ENCODE measurements at regions not wholly inside any gene's neighbourhood (a gene's known extent, or its start where the extent isn't known, plus 50 kb on each side); places are given as distances from the start of the nearest gene placed in this dataset.
"Not testable (repeated sequence)": the region's sequence is repeated elsewhere in the genome, so short reads cannot be mapped to it uniquely, and the experiment has no call there.

DNA sequence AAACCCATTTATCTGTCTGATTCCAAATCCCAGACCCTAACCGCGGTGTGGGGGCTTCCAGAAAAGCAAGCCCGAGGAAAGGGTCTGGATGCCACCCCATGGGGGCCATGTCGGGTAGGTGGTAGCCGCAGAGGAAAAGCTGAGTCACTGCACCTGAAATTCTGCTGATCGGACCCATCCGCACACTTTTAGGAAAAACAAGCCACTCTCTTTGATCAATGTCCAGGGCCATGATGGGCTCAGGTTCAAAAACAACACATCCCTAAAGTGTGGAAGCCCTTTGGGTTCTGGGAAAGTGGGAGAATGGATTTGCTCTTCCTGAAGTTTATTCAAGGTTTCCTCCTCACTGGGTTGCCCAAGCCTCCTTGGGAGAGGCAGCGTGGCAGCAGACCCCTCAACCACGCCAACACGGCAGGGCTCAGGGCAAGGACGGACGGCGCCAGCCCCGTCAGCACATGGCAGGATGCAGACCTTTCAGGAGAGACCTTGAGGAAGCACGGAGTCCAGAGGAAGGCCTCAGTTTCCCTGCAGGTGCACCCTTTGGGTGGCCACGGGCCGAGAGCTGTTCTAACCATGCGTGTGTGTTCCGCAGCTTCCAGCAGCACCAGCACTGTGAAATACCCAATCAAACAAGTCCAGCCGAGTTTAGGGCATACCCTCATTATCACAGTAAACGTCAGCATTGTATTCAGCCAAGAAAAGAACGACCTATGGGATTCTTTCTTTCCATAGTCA lies 367.0 kb downstream of the FOXL1 start:
- no peak for DNase-seq

DNA sequence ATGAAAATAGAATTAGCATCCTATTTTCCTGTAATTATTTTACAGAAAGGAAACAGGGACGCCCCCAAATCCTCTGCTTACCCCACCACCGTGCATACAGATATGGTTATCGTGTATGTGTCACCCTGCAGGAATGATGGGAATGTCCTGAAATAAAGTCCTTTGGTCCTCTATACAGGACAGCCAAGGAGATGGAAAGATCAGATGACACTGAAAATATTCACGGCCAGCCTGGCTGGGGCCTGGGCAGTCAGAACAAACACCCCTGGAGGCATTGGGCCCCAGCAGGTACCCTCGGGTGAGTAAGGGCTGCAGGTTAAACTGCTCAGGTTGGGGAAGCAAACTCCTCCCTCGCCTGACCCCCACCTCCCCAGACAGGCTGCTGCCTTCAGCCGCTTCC lies 368.0 kb downstream of the FOXL1 start:
- no peak for DNase-seq

DNA sequence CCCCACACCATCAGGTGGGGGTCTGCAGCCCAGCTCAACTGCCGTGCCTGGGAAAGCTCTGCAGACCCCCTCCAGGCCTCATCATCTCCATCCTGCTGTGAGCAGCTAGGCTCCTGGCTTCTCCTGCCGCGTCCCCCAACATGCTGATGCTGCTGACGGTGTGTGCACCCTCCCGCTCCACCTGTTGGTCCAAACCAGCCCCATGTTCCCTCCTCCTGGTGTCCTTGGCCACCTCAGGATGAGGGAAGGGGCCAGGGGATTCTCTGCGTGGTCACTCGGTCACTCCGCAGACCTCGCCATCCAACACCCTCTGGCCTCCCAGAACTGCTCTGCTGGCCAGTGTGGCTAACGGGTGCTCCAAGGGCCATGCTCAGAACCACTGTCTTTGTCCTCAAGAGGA lies 368.6 kb downstream of the FOXL1 start:
- no peak for DNase-seq

DNA sequence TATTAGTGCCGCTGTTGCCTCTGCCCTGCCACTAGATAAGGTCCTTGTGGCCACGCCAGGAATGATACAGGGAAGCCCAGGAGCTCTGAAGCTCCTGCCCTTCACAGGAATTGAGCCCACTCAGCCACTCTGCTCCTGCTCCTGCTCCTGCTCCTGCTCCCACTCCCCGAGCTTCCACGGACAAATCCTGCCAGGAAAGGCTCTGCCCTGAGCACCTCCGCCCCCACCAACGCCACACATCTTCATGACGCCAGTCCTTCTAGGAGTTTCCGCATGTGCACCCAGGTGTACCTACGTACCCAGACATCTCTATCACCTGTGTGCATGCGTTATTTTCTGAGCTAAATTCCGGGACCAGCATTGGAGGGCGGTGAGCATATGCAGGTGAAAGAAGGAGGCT lies 369.1 kb downstream of the C16orf95 start:
- DNase-seq: no peak

DNA sequence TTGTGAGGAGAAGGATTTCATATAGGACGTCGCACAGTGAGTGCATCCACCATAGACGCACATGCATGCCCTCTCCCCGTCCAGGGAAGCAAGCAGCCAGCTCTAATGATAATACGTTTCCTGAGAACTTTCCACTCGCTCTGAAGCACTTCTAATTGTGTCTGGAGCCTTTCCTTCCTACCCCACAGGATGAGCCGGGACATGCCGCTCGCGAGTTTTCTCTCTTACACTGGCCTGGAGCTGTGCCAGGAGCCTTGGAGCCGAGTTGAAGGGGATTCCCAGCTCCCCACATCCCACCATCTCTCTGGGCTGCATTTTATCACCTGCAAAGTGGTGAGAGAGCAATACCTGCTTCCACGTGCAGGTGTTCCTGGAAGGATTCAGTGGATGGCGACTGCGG lies 368.1 kb downstream of the C16orf95 start:
- no peak for DNase-seq

DNA sequence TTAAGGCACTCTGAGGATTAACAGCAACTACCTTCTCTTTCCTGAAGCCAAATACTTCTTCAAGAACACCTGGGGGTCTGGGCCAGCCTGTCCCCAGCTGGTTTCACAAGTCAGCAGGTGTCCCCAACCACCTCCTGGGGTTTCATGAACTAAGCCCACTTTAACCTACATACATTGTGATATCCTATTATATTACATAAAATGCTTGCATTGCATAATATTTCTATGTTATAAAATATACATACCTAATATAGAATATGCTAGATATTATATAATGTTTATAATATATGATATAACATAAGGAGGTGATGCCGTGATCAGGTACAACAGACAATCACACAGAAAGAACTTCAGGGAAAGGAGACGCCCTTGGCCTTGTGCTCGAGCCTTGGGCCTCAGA lies 367.6 kb downstream of the C16orf95 start:
- DNase-seq: no peak

DNA sequence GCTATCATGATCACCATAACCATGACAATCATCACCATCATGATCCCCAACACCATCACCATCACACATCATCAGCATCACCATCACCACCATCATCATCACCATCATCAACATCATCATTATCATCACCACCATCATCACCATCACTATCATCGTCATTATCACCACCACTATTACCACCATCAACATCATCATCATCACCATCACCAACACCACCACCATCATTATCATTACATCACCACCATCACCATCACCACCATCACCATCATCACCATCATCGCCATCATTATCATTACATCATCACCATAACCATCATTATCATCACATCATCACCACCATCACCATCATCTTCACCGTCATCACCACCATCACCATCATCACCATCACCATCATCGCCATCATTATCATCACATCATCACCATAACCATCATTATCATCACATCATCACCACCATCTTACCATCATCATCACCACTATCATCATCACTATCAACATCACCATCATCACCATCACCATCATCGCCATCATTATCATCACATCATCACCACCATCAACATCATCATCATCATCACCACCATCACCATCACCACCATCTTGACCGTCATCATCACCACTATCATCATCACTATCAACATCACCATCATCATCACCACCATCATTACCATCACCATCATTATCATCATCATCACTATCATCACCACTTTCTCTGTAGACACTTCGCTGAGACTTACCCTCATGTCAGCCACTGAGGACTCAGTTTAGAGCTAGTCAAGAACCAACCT lies 366.0 kb downstream of the C16orf95 start:
- no peak for DNase-seq

DNA sequence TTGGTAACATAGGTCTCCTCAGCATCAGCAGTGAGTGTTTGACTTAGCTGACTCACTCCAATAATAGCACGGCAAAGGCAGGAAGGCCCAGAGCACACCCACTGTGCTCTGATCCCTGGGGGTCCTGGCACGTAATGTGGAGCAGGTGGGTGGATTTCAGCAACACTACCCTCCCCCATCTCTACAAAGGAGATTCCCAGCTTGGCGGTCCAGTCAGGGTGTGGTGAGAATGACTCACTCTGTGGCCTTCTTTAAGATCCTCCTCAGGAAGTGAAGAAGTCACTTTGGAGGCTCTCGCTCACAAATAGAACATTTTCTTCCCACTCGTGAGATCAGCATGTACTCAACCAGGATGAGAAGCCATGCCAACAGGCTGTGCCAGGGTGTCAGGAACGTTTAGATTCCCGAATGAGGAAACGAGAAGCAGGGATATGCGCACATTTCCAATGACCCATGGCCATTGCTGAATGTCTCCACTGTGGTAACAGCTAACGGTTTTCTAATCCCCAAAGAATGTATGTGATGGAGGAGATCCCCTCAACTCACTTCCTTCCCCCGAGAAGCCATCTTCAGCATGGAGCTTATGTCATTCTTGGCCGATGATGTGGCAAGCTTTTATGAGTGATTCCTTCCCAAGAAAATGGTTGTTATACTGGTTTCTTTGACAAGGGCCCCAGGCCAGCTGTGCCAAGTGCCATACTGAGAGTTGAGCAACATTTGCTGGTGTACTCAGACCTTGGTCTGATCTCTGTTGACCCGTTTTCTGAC lies 365.2 kb downstream of the C16orf95 start:
- no peak for DNase-seq

DNA sequence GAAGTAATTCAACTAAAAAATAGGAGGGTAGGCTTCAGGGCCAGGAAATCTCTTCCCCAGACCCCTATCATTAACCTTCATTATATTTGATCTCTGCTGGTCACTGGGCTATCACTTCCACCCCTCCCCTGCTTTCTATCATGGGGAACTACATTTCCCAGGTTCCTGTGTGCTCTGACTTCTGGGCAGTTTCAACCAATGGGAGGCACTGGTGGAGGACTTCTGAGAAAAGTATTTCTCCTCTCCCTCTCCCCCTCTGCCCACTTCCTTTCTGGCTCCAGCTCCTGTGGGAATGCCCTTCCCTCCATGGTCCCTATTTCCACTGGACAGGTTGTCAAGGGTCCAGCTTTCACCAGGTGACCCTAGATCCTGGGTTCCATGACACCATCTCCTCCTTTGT lies 364.4 kb downstream of the C16orf95 start:
- no peak for DNase-seq

DNA sequence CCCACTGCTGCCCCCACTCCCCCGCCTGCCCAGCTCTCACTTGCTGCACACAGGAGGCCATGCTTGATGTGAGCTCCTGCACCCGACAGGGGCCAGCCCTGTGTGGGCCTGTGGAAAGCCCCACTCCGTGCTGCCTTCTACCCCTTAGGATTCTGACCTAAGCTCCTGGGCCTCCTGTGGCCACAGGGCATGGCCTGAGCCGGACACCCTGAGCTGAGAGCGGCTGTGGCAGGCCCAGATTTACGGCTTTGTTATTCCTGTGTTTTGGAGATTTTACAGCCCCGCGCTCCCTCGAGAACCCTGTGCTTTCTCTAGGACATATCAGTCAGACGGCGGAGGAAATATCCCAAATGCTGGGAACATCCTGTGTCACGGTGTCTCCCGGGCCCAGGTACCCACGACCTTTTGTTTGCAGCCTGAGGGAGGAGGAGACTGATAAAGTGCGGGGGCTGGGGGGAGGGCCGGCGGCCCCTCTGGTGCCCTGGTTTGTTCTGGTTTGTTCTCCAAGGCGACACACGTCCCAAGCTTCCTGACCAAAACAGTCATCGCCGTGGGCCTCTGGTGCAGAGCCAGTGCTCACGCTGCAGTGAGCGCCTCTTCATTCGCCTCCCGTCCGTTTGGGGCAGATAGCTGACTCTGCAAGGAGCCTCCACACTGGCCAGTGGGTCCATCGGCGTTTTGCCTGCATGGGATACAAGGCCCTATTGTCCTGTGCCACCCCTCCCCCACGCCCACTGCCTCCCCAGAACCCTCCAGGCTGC lies 363.4 kb downstream of the C16orf95 start:
- no peak for DNase-seq

DNA sequence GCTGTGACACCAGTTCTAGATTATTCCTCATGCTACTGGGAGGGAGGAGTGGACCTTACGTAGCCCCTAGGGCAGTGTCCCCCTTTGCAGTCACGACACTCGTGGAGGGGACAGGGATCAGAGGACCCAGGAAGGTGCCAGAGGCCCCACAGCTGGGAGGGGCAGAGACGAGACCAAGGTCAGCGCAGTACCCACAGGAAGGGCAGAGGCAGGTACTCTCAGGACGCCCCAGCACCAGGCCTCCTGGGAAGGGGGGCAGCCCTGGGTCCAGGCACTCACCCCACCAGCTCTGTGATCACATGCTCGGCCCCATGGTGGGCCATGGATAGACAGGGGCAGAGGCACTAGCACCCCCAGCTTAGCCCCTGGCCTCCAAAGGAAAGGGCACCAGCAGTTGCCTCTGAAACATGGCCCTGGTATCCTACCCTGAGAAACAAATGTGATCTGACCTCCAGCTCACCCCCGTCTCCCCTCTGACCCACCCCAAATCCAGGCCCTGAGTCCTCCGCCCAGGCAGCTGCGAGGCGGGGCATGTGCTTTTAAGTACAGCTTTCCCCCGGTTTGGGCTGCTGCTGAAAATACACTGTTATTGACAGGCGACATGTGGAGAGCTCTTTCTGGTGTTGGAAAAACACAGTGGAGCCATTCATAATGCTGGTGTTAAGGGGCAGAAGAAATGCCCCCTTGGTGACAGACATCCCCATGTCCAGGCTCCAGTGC lies 361.9 kb downstream of the C16orf95 start:
- no peak for DNase-seq

DNA sequence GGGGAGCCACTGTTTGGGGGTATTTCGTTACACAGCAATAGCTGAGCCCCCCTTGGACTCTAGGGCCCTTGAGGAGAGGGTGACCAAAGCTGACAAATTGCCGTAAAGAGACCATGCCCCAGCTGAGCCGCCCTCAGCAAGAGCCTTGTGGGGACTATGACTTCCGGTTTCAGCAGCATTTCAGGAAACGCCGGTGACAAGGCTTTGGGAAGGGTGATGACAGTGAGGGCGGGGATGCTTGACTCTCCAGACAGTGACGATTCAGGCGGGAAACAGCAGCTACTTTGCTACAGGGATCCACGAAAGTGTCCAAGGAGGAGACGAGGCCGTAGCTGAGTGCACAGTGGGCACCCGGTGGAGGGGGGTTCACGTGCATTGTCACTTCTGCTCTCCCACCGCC lies 360.8 kb downstream of the C16orf95 start:
- DNase-seq: no peak

DNA sequence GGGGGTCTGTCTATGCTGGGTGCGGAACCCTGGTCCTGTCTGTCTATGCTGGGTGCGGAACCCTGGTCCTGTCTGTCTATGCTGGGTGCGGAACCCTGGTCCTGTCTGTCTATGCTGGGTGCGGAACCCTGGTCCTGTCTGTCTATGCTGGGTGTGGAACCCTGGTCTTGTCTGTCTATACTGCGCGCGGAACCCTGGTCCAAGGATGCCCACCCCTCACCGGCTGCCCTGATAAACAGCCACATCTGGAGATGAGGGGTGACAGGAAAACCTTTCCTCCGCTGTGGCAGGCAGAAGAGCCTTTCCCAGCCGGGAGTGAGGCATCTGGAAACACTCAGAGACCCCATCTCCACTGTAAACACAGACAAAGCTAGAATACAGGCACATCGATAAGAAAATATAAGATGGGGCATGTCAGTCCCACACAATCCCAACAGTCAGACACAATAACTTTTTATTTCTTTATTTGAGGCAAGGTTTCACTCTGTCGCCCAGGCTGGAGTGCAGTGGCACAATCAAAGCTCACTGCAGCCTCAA lies 359.5 kb downstream of the C16orf95 start:
- DNase-seq: not testable (repeated sequence)

DNA sequence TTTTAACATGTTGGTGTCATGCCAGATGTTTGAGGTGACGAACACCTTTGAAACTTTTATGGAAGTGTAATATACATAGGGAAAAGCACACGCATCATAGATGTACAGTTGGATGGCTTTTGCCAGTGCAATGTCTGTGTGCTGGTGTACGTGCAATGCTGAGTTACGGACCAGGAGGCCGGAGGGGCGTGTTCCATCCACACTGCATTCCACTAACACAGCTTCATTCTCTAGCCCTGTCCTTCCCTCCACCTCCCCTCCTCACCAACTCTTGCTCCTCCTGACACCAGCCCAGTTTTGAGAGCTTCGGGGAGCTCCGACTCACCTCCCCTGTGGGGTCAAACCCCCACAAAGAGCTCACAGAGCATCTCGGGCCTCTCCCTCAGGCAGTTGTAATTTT lies 358.8 kb downstream of the C16orf95 start:
- no peak for DNase-seq

DNA sequence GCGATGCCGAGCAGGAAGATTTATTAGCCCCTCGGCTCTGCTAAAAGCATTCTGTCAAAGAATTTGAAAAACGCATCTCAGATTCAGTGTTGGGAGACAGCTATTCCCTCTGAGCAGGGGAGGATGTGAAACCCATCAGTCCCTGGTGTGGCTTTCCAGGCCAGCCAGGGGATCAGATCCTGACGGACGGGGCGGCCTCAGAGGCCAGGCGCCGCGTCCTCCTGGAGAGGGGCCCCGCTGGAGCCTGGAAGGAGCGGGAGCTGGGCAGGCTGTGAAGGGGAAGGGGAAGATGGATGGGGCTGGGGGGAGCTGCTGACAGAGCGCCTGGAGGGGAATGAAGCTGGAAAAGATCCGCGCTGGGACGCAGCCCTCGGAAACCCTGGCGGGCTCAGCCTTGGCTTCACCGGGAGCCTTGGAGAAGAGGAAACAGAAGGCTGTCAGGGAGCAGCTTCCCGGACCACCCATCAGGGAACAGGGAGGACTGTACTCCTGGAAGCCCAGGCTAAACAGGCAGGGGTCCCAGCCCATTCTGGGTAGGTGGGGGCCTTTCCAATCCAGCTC lies 358.0 kb downstream of the C16orf95 start:
- no peak for DNase-seq

DNA sequence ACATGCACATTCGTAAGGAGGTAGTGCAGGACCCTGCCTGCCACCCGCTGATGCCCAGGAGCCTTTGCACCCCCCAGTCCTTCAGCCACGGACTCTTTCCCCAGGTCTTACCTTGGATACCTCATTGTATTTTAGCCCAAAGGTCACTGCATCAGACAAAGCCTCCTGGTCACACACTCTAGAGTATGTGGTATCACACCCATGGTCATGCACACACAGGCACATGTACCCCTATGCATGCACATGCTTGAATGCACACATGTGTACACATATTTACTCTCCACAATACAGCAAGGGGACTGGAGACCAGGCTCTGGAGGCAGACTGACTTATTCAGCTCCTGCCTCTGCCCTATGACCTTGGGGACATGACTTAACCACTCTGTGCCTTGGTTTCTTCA lies 357.5 kb downstream of the C16orf95 start:
- DNase-seq: no peak

DNA sequence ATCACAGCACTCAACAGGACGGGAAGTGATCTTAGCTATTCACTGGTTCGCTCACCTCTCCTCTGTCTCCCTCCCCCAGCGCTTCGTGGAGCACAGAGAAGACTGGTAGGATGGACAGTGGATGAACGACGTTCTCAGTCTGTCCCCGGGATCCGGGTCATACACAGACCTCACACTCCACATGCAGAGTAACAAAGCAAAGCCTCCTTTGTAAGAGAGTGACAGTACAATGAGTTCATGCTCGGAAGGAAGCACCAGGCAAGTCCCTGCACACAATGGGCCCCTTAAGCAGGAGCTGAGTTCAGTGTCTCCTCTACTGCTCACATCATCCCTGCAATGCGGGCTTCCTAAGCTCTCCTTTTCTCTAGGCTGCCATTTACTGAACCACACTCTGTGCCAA lies 356.9 kb downstream of the C16orf95 start:
- no peak for DNase-seq

DNA sequence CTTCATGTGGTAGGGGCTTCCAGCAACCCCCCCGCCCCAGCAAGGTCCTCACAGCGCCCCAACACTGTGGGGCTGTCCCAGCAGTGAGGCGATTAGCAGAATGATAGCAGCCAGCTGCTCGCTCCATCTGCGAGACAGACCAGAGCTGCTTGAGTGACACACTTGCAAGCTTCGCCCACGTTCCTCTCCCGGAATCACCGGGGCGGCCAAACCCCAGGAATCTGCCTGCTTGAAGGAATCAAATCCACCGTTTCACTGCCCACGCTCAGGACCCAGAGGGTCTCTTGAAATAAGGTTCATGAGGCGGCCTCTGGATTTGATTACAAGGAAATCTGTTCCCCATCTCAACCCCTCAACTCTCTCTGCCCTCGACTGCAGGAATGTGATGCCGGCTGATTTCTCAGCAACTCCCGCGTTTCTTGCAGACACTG lies 356.0 kb downstream of the C16orf95 start:
- DNase-seq: no peak

DNA sequence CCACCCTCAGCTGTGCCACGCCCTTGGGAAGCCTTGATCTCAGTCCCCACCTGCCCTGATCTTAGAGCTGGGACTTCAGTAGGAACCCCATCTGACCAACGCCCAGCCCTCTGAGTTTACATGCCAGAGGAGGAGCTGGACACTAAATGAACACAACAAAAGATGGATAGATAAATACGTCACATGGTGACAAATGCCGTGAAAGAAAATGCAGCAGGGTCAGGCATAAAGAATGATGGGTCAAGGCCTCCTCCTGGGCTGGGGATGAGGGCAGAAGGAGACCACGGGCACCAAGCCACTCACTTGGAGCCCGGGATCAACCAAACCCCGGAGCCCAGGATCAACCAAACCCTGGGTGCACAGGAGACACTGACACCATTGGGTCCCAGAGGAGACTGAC lies 354.9 kb downstream of the C16orf95 start:
- no peak for DNase-seq

DNA sequence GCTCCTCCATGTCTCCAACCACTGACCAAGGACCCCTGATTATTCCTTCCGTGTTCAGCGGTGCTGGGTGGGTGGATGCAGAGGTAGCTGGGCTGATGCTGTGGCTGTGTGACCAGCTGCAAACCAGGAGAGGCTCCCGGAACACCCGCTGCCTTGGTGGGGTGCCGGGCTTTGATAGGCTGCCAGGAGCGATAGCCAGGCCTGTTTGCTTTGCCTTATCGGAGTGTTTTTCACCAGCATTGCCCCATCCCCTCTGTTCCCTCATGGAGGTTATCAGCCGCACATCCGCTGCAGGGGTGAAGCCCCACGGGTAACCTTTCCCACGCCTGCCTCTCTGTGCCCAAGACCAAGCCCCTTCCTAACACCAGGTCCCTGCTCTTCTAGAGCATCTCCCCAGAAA lies 354.3 kb downstream of the C16orf95 start:
- no peak for DNase-seq
